A549 (cell line): ENCODE measurements at regions not wholly inside any gene's neighbourhood (a gene's known extent, or its start where the extent isn't known, plus 50 kb on each side); places are given as distances from the start of the nearest gene placed in this dataset.

Experiments used
- EP300 ChIP-seq, 2 experiments: fragments of >200 bp; sonication (Bioruptor Twin); formaldehyde crosslinking; IDR thresholded peaks; 2 replicates in 1 of 2; 3 replicates in 1 of 2; pipeline ENCODE4 v1.6.1; 2016 to 2017
- ESRRA ChIP-seq: fragments of 150-350 bp; IDR thresholded peaks from 2 replicates; pipeline ENCODE4 v1.6.1; 2014; ENCODE audit warnings: mild to moderate bottlenecking, low read length, borderline replicate concordance
- MAFK ChIP-seq: fragments of 450-650 bp; IDR thresholded peaks from 2 replicates; pipeline ENCODE4 v1.6.1; 2014; ENCODE audit not compliant: partially characterized antibody
- PHF8 ChIP-seq: fragments of 200-600 bp; sonication (generic); IDR thresholded peaks from 2 replicates; pipeline ENCODE4 v1.6.1; 2016; ENCODE audit warnings: low read depth, mild to moderate bottlenecking, antibody characterized with exemption, moderate library complexity, borderline replicate concordance
- POLR2A ChIP-seq: IDR thresholded peaks from 2 replicates; pipeline ENCODE4 v1.6.1; 2012; ENCODE audit warnings: mild to moderate bottlenecking, low read length
- POLR2AphosphoS2 ChIP-seq: conservative IDR thresholded peaks from 2 replicates; pipeline ENCODE4 v1.6.1; 2012; ENCODE audit warnings: low read length, improper control_type of control experiment, inconsistent platforms
- TF ChIP-seq, protein P1 (sequence below): fragments of >200 bp; sonication (Bioruptor Twin); formaldehyde crosslinking; IDR thresholded peaks from 3 replicates; pipeline ENCODE4 v1.5.1; 2016

DNA sequence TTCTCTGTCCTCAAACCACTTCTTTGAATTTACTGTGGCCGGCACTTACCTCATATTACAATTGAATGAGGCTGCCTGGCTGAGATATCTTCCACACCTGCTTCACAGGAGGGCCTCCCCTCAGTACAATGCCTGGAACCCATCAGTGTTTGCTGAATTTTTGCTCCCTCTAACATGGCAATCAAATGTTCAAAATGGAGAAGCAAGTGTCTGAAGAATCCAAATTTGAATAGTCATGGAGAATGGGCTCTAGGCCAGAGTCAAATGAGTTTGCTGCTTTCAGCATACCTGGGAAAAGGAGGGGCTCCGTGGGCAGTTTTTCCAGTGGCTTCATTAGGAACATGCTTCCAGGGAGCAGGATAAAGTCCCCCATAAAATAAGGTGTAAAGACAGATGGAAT is 564.8 kb downstream of the UTRN start:
- TF ChIP-seq EP300 (IDR thresholded peaks at IDR 0.05) (no peak), PHF8 (no peak), ESRRA (no peak), POLR2A (no peak), POLR2AphosphoS2 (no peak), MAFK (no peak)
- TF ChIP-seq, protein P1, sequence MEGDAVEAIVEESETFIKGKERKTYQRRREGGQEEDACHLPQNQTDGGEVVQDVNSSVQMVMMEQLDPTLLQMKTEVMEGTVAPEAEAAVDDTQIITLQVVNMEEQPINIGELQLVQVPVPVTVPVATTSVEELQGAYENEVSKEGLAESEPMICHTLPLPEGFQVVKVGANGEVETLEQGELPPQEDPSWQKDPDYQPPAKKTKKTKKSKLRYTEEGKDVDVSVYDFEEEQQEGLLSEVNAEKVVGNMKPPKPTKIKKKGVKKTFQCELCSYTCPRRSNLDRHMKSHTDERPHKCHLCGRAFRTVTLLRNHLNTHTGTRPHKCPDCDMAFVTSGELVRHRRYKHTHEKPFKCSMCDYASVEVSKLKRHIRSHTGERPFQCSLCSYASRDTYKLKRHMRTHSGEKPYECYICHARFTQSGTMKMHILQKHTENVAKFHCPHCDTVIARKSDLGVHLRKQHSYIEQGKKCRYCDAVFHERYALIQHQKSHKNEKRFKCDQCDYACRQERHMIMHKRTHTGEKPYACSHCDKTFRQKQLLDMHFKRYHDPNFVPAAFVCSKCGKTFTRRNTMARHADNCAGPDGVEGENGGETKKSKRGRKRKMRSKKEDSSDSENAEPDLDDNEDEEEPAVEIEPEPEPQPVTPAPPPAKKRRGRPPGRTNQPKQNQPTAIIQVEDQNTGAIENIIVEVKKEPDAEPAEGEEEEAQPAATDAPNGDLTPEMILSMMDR, result no peak
